GM21786 (cell line): ENCODE measurements at regions not wholly inside any gene's neighbourhood (a gene's known extent, or its start where the extent isn't known, plus 50 kb on each side); places are given as distances from the start of the nearest gene placed in this dataset.
"Not testable (repeated sequence)": the region's sequence is repeated elsewhere in the genome, so short reads cannot be mapped to it uniquely, and the experiment has no call there.

Experiments
- ATAC-seq: cut with Tn5 transposase; IDR thresholded peaks from one replicate; pipeline ENCODE4 v1.9.1; 2021; ENCODE audit not compliant: unreplicated experiment

DNA sequence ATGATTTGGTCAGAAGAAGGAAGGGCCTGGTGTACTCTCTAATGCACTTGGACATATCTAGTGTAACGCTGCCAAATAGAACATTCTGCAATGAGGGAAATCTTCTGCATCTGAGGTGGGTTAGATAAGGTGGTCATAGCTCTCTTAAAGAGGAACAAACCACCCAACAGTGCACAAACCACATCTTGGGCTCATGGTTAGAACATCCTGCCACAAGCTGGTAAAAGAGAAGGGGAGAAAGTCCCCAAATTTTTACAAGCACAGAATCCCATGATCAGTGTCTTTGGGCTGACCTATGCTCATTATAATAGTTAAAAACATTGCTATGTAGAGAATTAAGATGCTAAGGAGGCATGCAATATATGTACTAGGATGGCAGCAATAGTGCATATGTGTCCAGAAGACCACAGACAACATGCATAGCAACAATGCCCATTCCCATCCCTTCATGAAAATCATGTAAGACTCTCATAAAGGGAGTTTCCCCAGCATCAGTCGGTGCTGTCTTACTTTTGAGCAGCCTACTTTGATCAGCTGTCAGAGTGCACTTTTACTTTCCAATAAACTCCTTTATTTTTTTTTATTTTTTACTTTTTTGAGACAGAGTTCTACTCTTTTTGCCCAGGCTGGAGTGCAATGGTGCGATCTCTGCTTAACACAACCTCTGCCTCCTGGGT is 99.7 kb upstream of the SLC7A11 start:
- ATAC-seq: peak; percentile 73

DNA sequence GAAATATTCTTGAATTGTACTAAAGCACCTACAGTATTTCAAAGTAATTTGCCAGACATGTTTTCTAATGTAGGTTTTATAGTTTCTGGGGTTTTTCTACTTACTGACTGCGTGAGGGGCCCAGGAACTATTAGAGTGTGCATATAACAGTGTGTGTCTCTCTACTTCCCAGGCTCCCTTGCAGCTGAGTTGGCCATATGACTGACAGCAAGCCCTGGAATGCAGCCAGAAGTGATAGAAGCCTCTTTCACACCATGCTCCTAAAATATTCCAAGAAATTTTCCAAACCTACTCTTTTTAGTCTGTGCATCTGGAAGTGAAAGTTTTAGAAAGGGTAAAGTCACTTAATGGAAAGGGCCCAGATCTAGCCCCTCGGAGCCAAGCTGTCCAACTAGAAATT is 96.7 kb upstream of the SLC7A11 start:
- no peak for ATAC-seq

DNA sequence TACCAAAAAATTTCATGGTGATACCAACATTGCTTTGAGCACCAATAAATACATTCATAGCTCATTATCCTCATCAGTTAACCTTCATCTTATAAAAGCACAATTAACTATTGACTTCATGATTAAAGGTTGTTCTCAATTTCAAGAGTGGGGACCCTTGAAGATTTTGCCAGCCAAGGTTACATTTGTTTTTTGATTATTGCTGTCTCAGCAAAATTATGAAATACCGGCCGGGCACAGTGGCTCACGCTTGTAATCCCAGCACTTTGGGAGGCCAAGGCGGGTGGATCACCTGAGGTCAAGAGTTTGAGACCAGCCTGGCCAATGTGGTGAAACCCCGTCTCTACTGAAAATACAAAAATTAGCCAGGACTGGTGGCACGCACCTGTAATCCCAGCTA is 96.1 kb upstream of the SLC7A11 start:
- ATAC-seq: not testable (repeated sequence)

DNA sequence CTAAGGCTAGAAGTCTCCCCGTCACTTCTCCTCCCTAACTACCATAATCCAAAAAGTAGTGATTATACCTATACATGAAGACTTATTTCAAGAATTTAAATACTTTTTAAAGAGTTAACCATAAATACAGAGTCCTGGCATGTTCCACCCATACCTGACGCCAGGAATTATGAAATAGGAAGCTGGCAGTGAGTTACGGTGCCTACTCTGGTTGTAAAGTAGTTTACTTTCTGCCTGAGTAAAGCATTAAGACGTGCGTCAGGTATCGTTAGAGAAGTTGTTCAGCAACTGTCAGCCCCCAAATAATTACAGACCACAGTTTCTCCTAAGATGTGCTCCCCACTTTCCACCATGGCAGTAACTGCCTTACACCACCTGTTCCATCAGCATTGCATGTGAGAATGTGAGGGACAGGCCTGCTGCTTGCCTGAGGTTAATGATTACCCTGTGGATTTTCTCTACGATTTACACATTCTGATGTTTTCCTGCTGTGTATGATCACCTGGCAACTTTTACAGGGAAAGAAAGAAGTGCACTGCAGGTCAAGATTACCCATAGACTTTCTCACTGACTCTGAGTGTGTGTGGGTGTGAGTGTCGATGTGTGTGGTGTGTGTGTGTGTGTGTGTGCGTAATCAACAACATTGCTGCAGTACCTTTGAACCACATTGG is 92.3 kb upstream of the SLC7A11 start:
- ATAC-seq: no peak

DNA sequence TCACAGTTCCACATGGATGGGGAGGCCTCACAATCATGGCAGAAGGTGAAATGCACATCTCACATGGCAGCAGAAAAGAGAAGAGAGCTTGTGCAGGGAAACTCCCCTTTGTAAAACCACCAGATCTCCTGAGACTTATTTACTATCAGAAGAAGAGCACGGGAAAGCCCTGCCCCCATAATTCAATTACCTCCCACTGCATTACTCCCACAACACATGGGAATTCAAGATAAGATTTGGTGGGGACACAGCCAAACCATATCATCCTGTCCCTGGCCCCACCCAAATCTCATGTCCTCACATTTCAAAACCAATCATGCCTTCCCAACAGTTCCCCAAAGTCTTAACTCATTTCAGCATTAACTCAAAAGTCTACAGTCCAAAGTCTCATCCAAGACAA is 90.3 kb upstream of the SLC7A11 start:
- ATAC-seq: not testable (repeated sequence)

DNA sequence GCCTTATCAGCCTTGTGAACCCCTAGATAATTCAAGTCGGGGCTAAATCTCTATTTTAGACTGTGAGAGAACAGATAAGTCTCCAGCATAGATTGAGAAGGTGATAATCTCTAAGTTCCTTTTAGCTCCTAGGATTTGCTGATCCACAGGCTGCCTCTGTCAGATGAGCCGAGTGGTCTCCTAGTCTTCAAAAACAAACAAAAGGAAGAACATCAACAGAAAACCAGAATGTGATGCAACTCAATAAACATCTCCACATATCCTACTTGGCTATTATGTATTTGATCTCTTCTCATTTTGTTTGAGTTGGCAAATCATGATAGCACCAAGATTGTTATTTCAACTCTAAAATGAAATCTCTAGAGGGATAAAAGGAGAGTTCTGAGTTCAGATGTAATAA is 88.4 kb upstream of the SLC7A11 start:
- ATAC-seq: no peak

DNA sequence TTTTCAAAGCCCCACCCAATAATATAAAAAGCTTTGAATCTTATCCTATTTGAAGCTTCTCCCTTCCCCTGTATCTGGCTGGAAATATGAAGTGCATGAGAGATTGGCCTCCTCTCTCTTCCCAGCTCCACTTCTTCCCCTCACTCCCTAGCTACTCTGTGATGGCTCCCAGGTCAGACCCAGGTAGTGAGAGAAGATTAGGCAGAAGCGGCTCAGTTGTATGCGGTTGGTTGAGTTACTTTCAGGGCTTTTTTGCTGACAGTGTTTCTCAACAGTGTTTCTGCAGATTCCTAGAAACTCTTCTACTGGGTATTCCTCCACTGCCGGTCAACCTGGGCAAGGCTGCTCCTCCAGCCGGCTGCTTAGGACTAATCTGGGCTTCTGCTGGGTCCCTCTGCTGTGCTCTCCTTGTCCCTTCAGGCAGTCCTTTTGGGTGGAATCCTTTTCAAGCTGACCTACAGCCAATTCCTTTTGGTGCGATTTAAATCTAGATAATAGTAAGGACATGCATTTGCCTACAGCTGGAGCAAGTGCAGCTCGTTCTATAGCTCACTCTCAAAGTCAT is 87.4 kb upstream of the SLC7A11 start:
- ATAC-seq: no peak

DNA sequence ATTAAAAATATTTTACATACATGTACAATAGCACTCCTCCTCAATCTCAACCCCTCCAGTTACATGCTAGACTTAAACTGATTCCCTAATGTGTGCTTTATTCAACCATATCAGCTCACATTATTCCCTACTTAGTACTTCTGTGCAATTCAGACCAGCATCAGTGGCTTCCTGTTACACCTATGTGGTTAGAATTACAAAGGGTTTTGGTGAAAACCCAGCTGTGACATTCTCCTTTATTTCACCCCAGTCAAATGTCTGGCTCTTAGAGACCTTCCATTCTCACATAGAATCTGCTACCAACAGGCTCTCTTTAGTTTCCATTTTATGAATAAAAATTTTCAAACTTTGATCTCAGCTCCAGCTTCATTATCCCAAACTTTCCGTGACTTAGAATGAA is 85.2 kb upstream of the SLC7A11 start:
- ATAC-seq: no peak

DNA sequence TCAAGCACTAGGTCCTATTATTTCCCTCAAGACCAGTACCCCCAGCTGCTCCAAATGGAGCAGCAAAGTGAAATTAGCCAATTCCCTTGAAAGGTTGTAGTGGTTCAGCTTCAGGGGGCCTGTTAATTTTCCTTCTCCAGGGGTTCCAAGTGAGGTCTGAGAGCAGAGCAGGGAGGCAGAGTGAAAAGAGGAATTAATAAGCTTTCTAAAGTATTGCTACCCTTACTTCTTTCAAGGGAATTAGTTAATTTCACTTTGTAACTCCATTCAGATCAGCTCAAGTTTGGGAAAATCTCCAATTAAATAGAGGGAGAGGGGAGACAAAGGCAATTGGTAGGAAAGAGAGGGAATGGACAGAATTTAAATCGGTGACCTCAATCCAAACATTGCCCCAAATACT is 78.7 kb upstream of the SLC7A11 start:
- no peak for ATAC-seq

DNA sequence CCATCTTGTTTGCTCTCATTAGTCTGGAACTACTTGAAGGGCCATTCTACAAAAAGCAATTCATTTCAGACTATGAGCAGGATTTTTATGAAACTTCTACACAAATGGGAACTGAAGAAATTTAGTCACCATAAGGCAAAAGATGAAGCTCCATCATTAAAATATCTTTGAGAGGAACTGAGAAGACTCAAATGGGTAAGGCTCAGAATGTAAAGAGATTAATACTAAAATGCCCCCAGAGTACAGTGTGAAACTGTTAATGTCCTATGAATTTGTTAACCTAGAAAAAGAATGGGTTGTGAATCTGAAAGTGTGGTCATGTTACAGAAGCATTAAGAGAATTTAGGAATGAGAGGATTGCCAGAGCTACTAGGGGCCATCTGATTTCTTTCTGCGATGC is 77.9 kb upstream of the SLC7A11 start:
- no peak for ATAC-seq

DNA sequence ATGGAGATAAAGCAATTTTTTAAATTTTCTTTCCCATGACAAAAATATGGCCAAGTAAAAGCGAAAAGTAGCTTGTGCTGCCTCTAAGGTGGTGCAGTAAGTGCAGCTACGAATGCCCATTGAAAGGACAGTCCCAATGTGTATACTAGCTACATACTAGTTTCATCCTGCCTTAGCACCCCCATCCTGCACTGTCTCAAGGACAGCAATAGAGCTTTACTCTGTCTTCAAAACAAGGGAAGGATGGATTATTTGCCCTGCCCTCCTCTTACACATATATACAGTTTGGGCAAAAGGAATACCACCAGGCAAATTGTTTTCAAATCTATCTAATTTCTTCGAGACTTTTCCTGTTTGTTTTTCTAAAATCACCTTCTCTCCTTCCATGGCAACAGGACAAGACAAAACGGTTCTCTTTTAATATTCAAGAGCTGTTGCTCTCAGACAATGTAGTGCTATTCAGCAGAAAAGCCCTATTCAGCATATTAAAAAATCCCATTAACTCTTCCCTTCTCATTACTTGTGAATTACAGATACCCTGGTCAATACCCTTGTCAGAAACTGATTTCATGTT is 75.1 kb upstream of the SLC7A11 start:
- no peak for ATAC-seq

DNA sequence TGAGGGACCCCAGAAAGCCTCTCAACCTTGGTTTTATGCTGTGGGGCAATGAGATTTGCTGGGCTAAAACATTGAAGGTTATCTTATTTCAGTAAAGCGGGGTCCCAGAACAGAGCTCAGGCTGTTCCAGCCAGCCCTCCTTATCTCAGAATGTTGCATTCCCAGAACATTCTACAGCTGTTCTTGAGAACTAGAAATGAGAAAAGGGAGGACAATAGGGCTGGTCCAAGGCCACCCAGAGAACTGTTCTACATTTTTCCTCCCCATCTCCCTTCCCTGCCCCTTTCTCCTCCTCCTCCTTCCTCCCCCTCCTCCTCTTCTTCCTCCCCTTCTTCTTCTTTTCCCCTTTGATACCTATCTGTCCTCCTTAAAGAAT is 70.4 kb upstream of the SLC7A11 start:
- no peak for ATAC-seq

DNA sequence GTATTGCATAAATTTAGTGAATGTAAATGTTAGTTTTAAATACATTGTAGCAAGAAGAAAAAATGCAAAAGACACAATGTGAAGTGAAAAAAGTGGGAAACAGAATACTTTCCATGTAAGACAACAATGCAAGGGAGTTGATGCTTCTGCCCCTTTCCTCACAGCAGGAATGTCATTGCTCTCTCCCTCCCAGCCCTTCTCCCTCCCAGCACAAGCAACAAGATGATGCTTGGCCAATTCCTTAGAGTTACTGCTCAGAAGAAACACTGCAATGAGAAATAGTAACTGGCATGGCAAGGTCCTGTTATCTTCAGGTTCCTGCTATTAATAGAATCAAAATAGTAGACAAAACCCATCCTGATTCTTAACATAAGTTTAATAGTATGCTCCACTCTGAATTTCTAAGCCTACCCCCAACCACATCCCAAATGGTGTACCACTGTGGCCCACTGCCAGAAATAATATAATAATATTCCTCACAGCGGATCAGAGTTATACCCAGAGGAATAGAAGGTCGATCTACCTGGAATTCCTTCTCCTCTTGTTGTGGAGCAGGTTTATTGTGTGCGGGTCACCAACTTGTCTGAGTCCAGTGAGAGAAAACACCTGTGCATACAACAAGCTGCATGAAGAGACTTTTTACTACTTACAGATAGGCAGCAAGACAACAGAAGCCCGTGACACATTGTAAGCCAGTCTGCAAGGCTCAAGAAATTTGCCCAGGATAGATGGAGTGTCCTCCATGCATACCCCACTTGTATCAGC is 69.8 kb upstream of the SLC7A11 start:
- no peak for ATAC-seq

DNA sequence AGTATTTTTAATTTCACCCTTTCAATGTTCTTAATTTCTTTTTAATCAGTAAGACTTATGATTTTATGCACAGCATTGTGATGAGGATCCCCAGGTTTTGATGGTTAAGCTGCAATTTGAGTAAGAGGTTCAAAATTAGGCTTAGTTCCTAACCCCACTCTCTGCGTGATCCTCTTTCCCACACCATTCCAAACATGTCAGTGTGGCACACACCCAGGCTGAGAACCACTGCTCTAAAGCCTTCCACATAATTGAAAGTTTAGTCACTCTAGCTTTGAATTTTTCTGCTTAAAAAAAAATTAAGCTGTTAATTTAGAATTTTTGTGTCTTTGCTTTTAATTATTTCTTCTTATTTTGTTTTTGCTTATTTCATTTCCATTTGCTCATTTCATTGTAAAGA is 68.8 kb upstream of the SLC7A11 start:
- no peak for ATAC-seq

DNA sequence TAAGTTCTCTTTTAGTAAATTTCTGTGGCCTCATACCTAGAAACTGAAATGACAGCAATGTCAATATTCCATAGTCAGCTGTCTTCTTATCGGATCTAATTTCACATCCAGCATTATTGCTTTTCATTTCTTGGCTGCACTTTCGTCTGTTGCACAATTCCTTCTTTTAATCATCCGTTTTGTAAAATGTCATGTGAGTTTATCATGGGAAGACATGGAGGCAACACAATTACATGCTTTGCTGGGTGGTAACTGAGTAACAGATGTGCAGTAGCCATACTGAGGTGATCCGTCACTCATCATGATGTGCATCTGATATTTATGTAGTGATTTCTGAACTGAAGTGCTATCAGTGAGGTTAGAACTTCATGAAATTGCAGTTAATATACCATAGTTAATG is 68.3 kb upstream of the SLC7A11 start:
- no peak for ATAC-seq

DNA sequence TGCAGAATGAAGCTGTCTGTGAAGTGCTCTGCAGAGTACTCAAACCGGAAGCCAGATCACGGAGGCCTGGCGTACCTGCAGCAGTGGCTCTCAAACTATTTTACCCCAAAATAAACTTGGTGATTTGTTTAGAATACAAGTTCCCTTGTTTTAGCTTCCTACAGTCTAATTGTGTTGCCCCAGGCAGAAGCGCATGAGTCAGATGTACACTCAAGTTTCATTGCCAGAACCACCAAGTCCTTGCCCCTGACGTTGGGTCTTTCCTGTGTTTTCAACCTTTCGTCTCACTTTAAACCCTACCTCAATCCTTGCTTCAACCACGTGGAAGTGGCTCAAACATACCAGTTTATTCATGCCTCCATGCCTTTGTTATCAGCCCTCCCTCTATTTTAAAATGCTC is 66.2 kb upstream of the SLC7A11 start:
- no peak for ATAC-seq

DNA sequence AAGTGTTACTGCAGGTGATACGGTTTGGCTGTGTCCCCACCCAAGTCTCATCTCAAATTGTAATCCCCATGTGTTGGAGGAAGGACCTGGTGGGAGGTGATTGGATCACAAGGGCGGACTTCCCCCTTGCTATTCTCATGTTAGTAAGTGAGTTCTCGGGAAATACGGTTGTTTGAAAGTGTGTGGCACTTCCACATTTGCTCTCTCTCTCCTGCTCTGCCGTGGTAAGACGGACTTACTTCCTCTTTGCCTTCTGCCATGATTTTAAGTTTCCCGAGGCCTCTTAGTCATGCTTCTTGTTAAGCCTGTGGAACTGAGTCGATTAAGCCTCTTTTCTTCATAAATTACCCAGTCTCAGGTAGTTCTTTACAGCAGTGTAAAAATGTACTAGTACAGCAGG is 65.2 kb upstream of the SLC7A11 start:
- no peak for ATAC-seq

DNA sequence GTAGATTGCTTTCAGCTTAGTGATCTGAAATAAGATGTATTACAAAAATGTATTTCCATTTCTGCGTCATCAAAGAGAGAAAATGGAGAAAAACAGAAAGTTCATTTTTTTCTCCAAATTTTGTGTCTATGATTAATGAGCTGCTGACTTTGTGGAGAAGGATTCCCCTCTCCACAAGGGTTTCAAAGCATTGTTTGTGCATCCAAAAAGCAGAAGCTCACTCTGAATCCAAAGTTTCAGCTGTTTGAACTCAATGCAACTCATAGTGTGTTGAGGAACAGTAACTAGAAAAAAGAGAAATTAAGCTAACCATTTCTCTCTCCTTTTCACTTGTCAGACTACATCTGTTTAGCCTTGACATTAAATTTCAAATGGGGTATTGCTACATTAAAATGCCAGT is 62.9 kb upstream of the SLC7A11 start:
- no peak for ATAC-seq

DNA sequence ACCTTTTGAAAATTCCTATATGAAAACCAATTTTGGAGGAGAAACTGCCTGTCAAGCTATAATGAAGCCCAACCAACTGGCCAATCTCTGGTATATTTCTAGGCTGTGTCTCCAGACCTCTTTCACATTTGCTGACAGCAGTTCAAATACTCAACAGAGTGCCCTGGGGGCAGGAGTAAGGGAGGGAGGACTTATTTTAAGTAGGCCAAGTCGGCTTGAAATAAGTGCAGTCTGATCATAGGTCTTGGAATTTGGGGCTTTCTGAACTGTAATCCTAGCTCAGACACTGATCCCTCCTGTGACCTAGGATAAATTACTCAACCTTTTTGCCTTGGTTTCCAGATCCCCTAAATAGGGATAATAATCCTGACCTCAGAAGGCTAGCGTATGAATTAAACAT is 59.4 kb upstream of the SLC7A11 start:
- ATAC-seq: no peak

DNA sequence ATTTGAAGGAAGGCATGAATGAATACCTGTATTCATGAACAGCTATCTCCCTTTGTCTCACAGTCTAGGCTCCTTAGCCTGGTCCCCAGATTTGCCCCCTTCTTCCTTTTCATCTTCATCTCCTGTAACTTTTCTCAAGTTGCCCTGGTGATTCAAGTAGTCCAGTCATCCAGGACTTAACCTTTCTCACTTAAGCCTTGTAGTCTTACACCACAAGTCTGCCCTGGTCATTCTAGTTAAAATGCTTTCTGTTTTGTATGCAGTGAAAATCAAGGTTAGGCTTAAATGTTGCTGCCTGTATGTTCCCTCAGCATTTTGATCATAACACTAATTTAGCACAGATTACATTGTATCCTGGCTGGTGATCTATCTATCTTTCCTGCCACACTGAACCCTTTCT is 58.5 kb upstream of the SLC7A11 start:
- ATAC-seq: no peak

DNA sequence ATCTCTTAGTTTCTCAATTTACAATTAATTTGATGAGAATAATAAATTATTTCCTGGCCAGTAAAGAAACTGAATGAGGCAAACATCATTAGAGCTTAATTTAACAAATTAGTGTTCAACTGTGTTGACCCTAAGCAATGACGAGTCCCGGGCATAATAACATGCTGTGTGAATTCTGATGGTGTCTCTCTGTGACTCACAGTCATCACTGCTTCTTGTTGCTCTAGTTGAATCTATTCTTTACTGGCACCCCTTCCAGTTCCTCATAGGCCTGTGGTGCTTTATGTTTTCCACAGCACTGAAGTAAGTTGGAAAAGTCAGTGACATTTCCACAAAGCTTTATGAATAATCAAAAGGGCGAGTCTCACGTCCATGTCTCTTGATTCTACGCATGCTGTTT is 57.7 kb upstream of the SLC7A11 start:
- no peak for ATAC-seq

DNA sequence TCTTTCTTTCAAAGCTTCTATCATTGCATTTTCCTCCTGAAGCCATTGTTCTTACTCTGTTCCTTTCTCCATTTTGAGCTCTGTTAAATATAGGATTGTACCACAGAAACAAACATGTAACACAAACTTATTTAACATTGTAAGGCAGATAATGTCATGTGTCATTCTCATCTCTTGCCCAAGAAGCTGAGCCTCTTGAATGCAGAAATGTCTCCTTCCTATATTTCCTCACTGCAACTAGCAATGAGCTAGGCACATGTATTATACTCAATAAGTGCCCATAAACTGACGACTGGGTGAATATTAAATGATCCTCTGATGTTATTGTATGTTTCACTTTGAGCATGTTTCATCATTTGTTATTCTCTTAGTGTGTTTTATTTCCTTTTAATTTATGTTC is 56.7 kb upstream of the SLC7A11 start:
- no peak for ATAC-seq
